Stomach (tissue), 8 donors: ENCODE measurements at regions not wholly inside any gene's neighbourhood (a gene's known extent, or its start where the extent isn't known, plus 50 kb on each side); places are given as distances from the start of the nearest gene placed in this dataset.
A peak's percentile ranks its signal among the peaks of the same experiment; 100 is the strongest.

ENCODE experiments used
- DNase-seq, 2 donors: peaks; one replicate each; pipeline versions ENCODE4 v3.0.0 to v3.0.0-alpha.2; 2013 to 2019
- H3K27ac ChIP-seq, 5 donors: fragments of 200-600 bp in 4 of 5; sonication (generic) in 4 of 5; one replicate each; pipeline ENCODE4 v1.5.1; 2013 to 2019; ENCODE audit warnings: mild to moderate bottlenecking in 1 of 5, moderate library complexity in 1 of 5
- H3K27me3 ChIP-seq, 3 donors: fragments of 200-600 bp; sonication (generic); one replicate each; pipeline ENCODE4 v1.5.1; 2017 to 2019; ENCODE audit warnings: mixed run types in 1 of 3
- H3K36me3 ChIP-seq, 4 donors: fragments of 200-600 bp; sonication (generic); 1 replicate in 3 of 4; 2 replicates in 1 of 4; pipeline ENCODE4 v1.5.1; 2016 to 2019
- H3K4me1 ChIP-seq, 4 donors: fragments of 200-600 bp; sonication (generic); one replicate each; pipeline ENCODE4 v1.5.1; 2016 to 2019
- H3K4me3 ChIP-seq, 4 donors: fragments of 200-600 bp; sonication (generic) in 3 of 4; one replicate each; pipeline ENCODE4 v1.5.1; 2016 to 2019; ENCODE audit warnings: mild to moderate bottlenecking in 1 of 4
- H3K9me3 ChIP-seq, 4 donors: fragments of 200-600 bp; sonication (generic); one replicate each; pipeline ENCODE4 v1.5.1; 2016 to 2019
- CTCF ChIP-seq, 7 experiments: fragments of 450-650 bp in 4 of 7; fragments of 200-600 bp in 3 of 7; sonication (generic) in 3 of 7; IDR thresholded peaks; one replicate each; pipeline ENCODE4 v1.5.1; 2016 to 2019; ENCODE audit warnings: antibody characterized with exemption in 7 of 7, control low read depth in 2 of 7, mild to moderate bottlenecking in 1 of 7
- EP300 ChIP-seq: sonication (generic); formaldehyde crosslinking; IDR thresholded peaks from one replicate; pipeline ENCODE4 v1.6.1; 2017; ENCODE audit warnings: antibody characterized with exemption
- POLR2A ChIP-seq, 4 donors: fragments of 450-650 bp; IDR thresholded peaks; one replicate each; pipeline ENCODE4 v1.6.1; 2016; ENCODE audit warnings: antibody characterized with exemption in 4 of 4, control low read depth in 2 of 4, mild to moderate bottlenecking in 1 of 4, moderate library complexity in 1 of 4
- POLR2AphosphoS5 ChIP-seq, 3 donors: sonication (generic); formaldehyde crosslinking; IDR thresholded peaks; one replicate each; pipeline ENCODE4 v1.6.1; 2016; ENCODE audit warnings: antibody characterized with exemption in 3 of 3
- WGBS, 5 donors: extraction: QIAGEN DNeasy Blood & Tissue Kit in 3 of 5; methylation state at CpG; one replicate each; pipeline versions ENCODE4 v1.1.5 to v1.1.7; 2013 to 2018; 5-methylcytosine and 5-hydroxymethylcytosine counted together
- intact Hi-C: fragments of 100-400 bp; cut with DNase I; formaldehyde crosslinking; loops from one replicate; pipeline ENCODE4 v1.15.1; 2023; ENCODE audit warnings: low total_unique reads
- donor health status: healthy with polysubstance abuse.
- donor health status: Bipolar disorder and iron deficiency.
- donor health status: healthy.

- peak overlapping the region in 2 of 5 donors; percentile 60 to 71 for H3K27ac ChIP-seq
- no peaks in the 10 kb centered on the region for H3K36me3 ChIP-seq
- no peak overlapping the region for H3K4me3 ChIP-seq
- no peak for DNase-seq
- peaks cover 0 to 23% (median 16%) of the 10 kb centered on the region in 4 donors for H3K4me1 ChIP-seq
- intact Hi-C loops: no loop called here
- no peaks in the 10 kb centered on the region for H3K9me3 ChIP-seq
- H3K27me3 ChIP-seq: no peaks in the 10 kb centered on the region
- no peak for TF ChIP-seq EP300
- TF ChIP-seq POLR2AphosphoS5 (IDR thresholded peaks at IDR 0.05): no peak
- TF ChIP-seq POLR2A (IDR thresholded peaks at IDR 0.05): no peak
- 88 to 94% (median 91%) methylated on average over 6 of the region's 6 CpGs for WGBS, 5 donors
Measured at GRCh38 chr2:12168354-12168753, 421.9 kb downstream of the LPIN1 start.

GRCh38 chr2:12168791-12169388 is 422.5 kb downstream of the LPIN1 start:
- Histone ChIP-seq H3K4me3 (no peak overlapping the region), H3K27ac (peak overlapping the region in 4 of 5 donors; percentile 60 to 71 (median 61)), H3K4me1 (peaks cover 0 to 23% (median 16%) of the 10 kb centered on the region in 4 donors), H3K9me3 (no peaks in the 10 kb centered on the region), H3K36me3 (no peaks in the 10 kb centered on the region), H3K27me3 (no peaks in the 10 kb centered on the region)
- 50 to 81% (median 65%) methylated on average over 4 of the region's 4 CpGs for WGBS, 5 donors
- peak in 1 of 2 donors; percentile 84 for DNase-seq
- TF ChIP-seq POLR2A (IDR thresholded peaks at IDR 0.05): no peak
- peak in 1 of 3 donors; percentile 55 for TF ChIP-seq POLR2AphosphoS5 (IDR thresholded peaks at IDR 0.05)
- intact Hi-C loops: no loop called here

- H3K27me3 ChIP-seq: no peaks in the 10 kb centered on the region
- peak in 1 of 2 donors; percentile 82 for DNase-seq
- TF ChIP-seq POLR2A (IDR thresholded peaks at IDR 0.05) (no peak), POLR2AphosphoS5 (IDR thresholded peaks at IDR 0.05) (peak in 1 of 3 donors; percentile 36)
- no peaks in the 10 kb centered on the region for H3K36me3 ChIP-seq
- H3K27ac ChIP-seq: peak overlapping the region in 4 of 5 donors; percentile 60 to 71 (median 61)
- H3K4me1 ChIP-seq: peaks cover 0 to 23% (median 16%) of the 10 kb centered on the region in 4 donors
- H3K4me3 ChIP-seq: no peak overlapping the region
- intact Hi-C loops: no loop called here
- WGBS, 5 donors: 49 to 70% (median 56%) methylated on average over 6 of the region's 6 CpGs
- H3K9me3 ChIP-seq: no peaks in the 10 kb centered on the region
Measured at GRCh38 chr2:12169721-12170120, 423.3 kb downstream of the LPIN1 start.

- no peaks in the 10 kb centered on the region for H3K36me3 ChIP-seq
- intact Hi-C loops: no loop called here
- peaks cover 0 to 23% (median 16%) of the 10 kb centered on the region in 4 donors for H3K4me1 ChIP-seq
- H3K27ac ChIP-seq: peak overlapping the region in 4 of 5 donors; percentile 60 to 71 (median 61)
- WGBS, 5 donors: 29 to 66% (median 50%) methylated on average over 5 of the region's 5 CpGs
- no peak overlapping the region for H3K4me3 ChIP-seq
- no peaks in the 10 kb centered on the region for H3K9me3 ChIP-seq
- no peaks in the 10 kb centered on the region for H3K27me3 ChIP-seq
- TF ChIP-seq EP300 (no peak), POLR2A (IDR thresholded peaks at IDR 0.05) (no peak), POLR2AphosphoS5 (IDR thresholded peaks at IDR 0.05) (no peak)
- DNase-seq: no peak
Measured at GRCh38 chr2:12170121-12170520, 423.7 kb downstream of the LPIN1 start.

- 91 to 100% (median 96%) methylated on average over 1 of the region's 1 CpG for WGBS, 5 donors
- Histone ChIP-seq H3K27ac (no peak overlapping the region), H3K27me3 (no peaks in the 10 kb centered on the region), H3K36me3 (no peaks in the 10 kb centered on the region), H3K4me3 (no peak overlapping the region), H3K9me3 (no peaks in the 10 kb centered on the region), H3K4me1 (peaks cover 14 to 40% (median 27%) of the 10 kb centered on the region in 4 donors)
- DNase-seq: no peak
- intact Hi-C loops: no loop called here
- no peak for TF ChIP-seq POLR2AphosphoS5 (IDR thresholded peaks at IDR 0.05)
- no peak for TF ChIP-seq POLR2A (IDR thresholded peaks at IDR 0.05)
- no peak for TF ChIP-seq CTCF (IDR thresholded peaks at IDR 0.05)
- TF ChIP-seq EP300: no peak
Measured at GRCh38 chr2:12173271-12173942, 427.0 kb downstream of the LPIN1 start.

- intact Hi-C loops: no loop called here
- 81 to 93% (median 86%) methylated on average over 2 of the region's 2 CpGs for WGBS, 5 donors
- TF ChIP-seq POLR2A (IDR thresholded peaks at IDR 0.05) (no peak), CTCF (IDR thresholded peaks at IDR 0.05) (no peak), POLR2AphosphoS5 (IDR thresholded peaks at IDR 0.05) (no peak)
Measured at GRCh38 chr2:12173943-12174340, 427.5 kb downstream of the LPIN1 start.

More at GRCh38 chr2:12173943-12174340, 427.5 kb downstream of the LPIN1 start:
- H3K27me3 ChIP-seq: no peaks in the 10 kb centered on the region
- H3K36me3 ChIP-seq: no peaks in the 10 kb centered on the region
- no peaks in the 10 kb centered on the region for H3K9me3 ChIP-seq
- H3K4me1 ChIP-seq: peaks cover 14 to 35% (median 24%) of the 10 kb centered on the region in 4 donors
- DNase-seq: no peak
- H3K4me3 ChIP-seq: no peak overlapping the region
- no peak overlapping the region for H3K27ac ChIP-seq
